WTC11 (cell line): ENCODE measurements at regions not wholly inside any gene's neighbourhood (a gene's known extent, or its start where the extent isn't known, plus 50 kb on each side); places are given as distances from the start of the nearest gene placed in this dataset.

Source experiments
- ATAC-seq: fragments of 200-7000 bp; cut with Tn5 transposase; 2 replicates; pipeline ENCODE4 v1.10.0; 2021; ENCODE audit warnings: mild to moderate bottlenecking, moderate library complexity
- CTCF ChIA-PET: fragments of 300-600 bp; sonication (Branson Sonifier 250); formaldehyde crosslinking; loops from one replicate; lab custom pipeline; 2021; ENCODE audit warnings: antibody characterized with exemption; lab: Charles Lee
- POLR2A ChIA-PET: fragments of 350-600 bp; sonication (Branson Sonifier 250); formaldehyde crosslinking; loops from one replicate; lab custom pipeline; 2021; ENCODE audit warnings: antibody characterized with exemption; lab: Charles Lee
- DNase-seq: peaks from one replicate; pipeline ENCODE4 v3.0.0; 2021; ENCODE audit warnings: low spot score
- H3K27ac Mint-ChIP-seq: 2 replicates; pipeline ENCODE4 v1.8.0; 2021; ENCODE audit warnings: mixed read lengths
- H3K27me3 Mint-ChIP-seq: 2 replicates; pipeline ENCODE4 v1.8.0; 2021; ENCODE audit warnings: low read depth, mild to moderate bottlenecking, moderate library complexity, mixed read lengths
- H3K36me3 Mint-ChIP-seq: 2 replicates; pipeline ENCODE4 v1.8.0; 2021; ENCODE audit warnings: mixed read lengths
- H3K4me1 Mint-ChIP-seq: 2 replicates; pipeline ENCODE4 v1.8.0; 2022; ENCODE audit warnings: mixed read lengths
- H3K4me3 Mint-ChIP-seq: 2 replicates; pipeline ENCODE4 v1.8.0; 2021; ENCODE audit warnings: mild to moderate bottlenecking, moderate library complexity, mixed read lengths
- H3K9me3 Mint-ChIP-seq: 2 replicates; pipeline ENCODE4 v1.8.0; 2021; ENCODE audit warnings: mixed read lengths
- CBFB ChIP-seq: sonication (generic); formaldehyde crosslinking; IDR thresholded peaks from 2 replicates; pipeline ENCODE4 v1.8.1; 2022; ENCODE audit warnings: mild to moderate bottlenecking, low read depth, missing genetic modification reagents
- JUN ChIP-seq: sonication (generic); formaldehyde crosslinking; IDR thresholded peaks from 2 replicates; pipeline ENCODE4 v1.8.0; 2023; ENCODE audit warnings: mild to moderate bottlenecking, missing genetic modification reagents
- NFATC4 ChIP-seq: fragments of 250-450 bp; sonication (Bioruptor Pico); IDR thresholded peaks from 2 replicates; pipeline ENCODE4 v1.9.0; 2021; ENCODE audit warnings: mild to moderate bottlenecking
- NR1H2 ChIP-seq: sonication (generic); formaldehyde crosslinking; IDR thresholded peaks from 2 replicates; pipeline ENCODE4 v1.9.0; 2021; ENCODE audit warnings: mild to moderate bottlenecking, moderate library complexity, missing genetic modification reagents
- NR2C2 ChIP-seq: sonication (generic); formaldehyde crosslinking; IDR thresholded peaks from 2 replicates; pipeline ENCODE4 v1.8.0; 2022; ENCODE audit warnings: mild to moderate bottlenecking, missing genetic modification reagents
- OVOL2 ChIP-seq: fragments of 250-450 bp; sonication (Bioruptor Pico); IDR thresholded peaks from 2 replicates; pipeline ENCODE4 v1.9.0; 2021; ENCODE audit warnings: mild to moderate bottlenecking, borderline replicate concordance
- RELA ChIP-seq: sonication (generic); formaldehyde crosslinking; IDR thresholded peaks from 2 replicates; pipeline ENCODE4 v1.8.1; 2022; ENCODE audit warnings: missing genetic modification reagents, mild to moderate bottlenecking, borderline replicate concordance
- ZNF121 ChIP-seq: sonication (generic); formaldehyde crosslinking; IDR thresholded peaks from 2 replicates; pipeline ENCODE4 v1.8.0; 2023; ENCODE audit warnings: missing genetic modification reagents
- ZNF219 ChIP-seq: sonication (generic); formaldehyde crosslinking; IDR thresholded peaks from 2 replicates; pipeline ENCODE4 v1.8.0; 2023; ENCODE audit warnings: missing genetic modification reagents, mild to moderate bottlenecking, borderline replicate concordance
- ZNF416 ChIP-seq: fragments of 250-450 bp; sonication (Bioruptor Pico); IDR thresholded peaks from 2 replicates; pipeline ENCODE4 v1.9.0; 2021; ENCODE audit warnings: mild to moderate bottlenecking, inconsistent platforms
- TF ChIP-seq, protein P1 (sequence below): fragments of 250-450 bp; sonication (Bioruptor Pico); IDR thresholded peaks from 2 replicates; pipeline ENCODE4 v1.9.0; 2021; ENCODE audit warnings: mild to moderate bottlenecking, borderline replicate concordance
- TF ChIP-seq, protein P2 (sequence below): sonication (generic); formaldehyde crosslinking; IDR thresholded peaks from 2 replicates; pipeline ENCODE4 v1.8.1; 2023; ENCODE audit warnings: mild to moderate bottlenecking, missing genetic modification reagents, moderate library complexity
- TF ChIP-seq, protein P3 (sequence below): sonication (generic); formaldehyde crosslinking; IDR thresholded peaks from 2 replicates; pipeline ENCODE4 v1.8.1; 2023; ENCODE audit warnings: mild to moderate bottlenecking, missing genetic modification reagents, borderline replicate concordance
- TF ChIP-seq, protein P4 (sequence below): sonication (generic); formaldehyde crosslinking; IDR thresholded peaks from 2 replicates; pipeline ENCODE4 v1.8.1; 2023; ENCODE audit warnings: mild to moderate bottlenecking, missing genetic modification reagents, moderate library complexity
- TF ChIP-seq, protein P5 (sequence below): sonication (generic); formaldehyde crosslinking; conservative IDR thresholded peaks from 2 replicates; pipeline ENCODE4 v1.8.1; 2022; ENCODE audit warnings: mild to moderate bottlenecking, missing genetic modification reagents
- TF ChIP-seq, protein P6 (sequence below): fragments of 250-450 bp; sonication (Bioruptor Pico); IDR thresholded peaks from 2 replicates; pipeline ENCODE4 v1.9.0; 2021; ENCODE audit warnings: moderate library complexity, mild to moderate bottlenecking, inconsistent platforms, borderline replicate concordance
- TF ChIP-seq, protein P7 (sequence below): sonication (generic); formaldehyde crosslinking; IDR thresholded peaks from 2 replicates; pipeline ENCODE4 v1.8.1; 2022; ENCODE audit warnings: mild to moderate bottlenecking, missing genetic modification reagents, moderate library complexity, borderline replicate concordance

DNA sequence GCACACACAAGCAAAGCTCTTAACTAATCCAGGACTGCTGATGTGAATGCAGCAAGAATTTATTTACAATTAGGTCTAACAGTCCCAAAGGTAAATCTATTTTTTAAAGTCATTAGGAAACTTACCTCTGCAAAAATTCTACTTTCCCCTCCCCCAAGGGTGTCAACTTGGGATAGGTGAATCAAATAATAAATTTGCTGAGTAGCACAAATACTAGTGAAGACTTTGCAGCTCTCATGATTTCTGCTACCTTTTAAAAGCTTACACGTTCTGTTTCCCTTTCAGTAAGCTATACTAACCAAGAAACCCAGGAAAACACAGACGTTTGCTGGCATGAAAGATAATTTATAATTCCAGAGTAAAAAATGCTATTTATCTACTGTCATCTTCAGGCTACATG lies 296.6 kb upstream of the SLC7A11 start:
- TF ChIP-seq JUN (CRISPR knock-in tag) (no peak), CBFB (no peak), ZNF416 (no peak), NR2C2 (CRISPR knock-in tag) (no peak), NFATC4 (CRISPR knock-in tag) (no peak), ZNF219 (CRISPR knock-in tag) (no peak), RELA (CRISPR knock-in tag) (no peak), NR1H2 (no peak), ZNF121 (CRISPR knock-in tag) (no peak)
- TF ChIP-seq, protein P1, sequence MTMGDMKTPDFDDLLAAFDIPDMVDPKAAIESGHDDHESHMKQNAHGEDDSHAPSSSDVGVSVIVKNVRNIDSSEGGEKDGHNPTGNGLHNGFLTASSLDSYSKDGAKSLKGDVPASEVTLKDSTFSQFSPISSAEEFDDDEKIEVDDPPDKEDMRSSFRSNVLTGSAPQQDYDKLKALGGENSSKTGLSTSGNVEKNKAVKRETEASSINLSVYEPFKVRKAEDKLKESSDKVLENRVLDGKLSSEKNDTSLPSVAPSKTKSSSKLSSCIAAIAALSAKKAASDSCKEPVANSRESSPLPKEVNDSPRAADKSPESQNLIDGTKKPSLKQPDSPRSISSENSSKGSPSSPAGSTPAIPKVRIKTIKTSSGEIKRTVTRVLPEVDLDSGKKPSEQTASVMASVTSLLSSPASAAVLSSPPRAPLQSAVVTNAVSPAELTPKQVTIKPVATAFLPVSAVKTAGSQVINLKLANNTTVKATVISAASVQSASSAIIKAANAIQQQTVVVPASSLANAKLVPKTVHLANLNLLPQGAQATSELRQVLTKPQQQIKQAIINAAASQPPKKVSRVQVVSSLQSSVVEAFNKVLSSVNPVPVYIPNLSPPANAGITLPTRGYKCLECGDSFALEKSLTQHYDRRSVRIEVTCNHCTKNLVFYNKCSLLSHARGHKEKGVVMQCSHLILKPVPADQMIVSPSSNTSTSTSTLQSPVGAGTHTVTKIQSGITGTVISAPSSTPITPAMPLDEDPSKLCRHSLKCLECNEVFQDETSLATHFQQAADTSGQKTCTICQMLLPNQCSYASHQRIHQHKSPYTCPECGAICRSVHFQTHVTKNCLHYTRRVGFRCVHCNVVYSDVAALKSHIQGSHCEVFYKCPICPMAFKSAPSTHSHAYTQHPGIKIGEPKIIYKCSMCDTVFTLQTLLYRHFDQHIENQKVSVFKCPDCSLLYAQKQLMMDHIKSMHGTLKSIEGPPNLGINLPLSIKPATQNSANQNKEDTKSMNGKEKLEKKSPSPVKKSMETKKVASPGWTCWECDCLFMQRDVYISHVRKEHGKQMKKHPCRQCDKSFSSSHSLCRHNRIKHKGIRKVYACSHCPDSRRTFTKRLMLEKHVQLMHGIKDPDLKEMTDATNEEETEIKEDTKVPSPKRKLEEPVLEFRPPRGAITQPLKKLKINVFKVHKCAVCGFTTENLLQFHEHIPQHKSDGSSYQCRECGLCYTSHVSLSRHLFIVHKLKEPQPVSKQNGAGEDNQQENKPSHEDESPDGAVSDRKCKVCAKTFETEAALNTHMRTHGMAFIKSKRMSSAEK (CRISPR knock-in tag): no peak
- TF ChIP-seq, protein P2, sequence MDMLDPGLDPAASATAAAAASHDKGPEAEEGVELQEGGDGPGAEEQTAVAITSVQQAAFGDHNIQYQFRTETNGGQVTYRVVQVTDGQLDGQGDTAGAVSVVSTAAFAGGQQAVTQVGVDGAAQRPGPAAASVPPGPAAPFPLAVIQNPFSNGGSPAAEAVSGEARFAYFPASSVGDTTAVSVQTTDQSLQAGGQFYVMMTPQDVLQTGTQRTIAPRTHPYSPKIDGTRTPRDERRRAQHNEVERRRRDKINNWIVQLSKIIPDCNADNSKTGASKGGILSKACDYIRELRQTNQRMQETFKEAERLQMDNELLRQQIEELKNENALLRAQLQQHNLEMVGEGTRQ (CRISPR knock-in tag): no peak
- TF ChIP-seq, protein P3, sequence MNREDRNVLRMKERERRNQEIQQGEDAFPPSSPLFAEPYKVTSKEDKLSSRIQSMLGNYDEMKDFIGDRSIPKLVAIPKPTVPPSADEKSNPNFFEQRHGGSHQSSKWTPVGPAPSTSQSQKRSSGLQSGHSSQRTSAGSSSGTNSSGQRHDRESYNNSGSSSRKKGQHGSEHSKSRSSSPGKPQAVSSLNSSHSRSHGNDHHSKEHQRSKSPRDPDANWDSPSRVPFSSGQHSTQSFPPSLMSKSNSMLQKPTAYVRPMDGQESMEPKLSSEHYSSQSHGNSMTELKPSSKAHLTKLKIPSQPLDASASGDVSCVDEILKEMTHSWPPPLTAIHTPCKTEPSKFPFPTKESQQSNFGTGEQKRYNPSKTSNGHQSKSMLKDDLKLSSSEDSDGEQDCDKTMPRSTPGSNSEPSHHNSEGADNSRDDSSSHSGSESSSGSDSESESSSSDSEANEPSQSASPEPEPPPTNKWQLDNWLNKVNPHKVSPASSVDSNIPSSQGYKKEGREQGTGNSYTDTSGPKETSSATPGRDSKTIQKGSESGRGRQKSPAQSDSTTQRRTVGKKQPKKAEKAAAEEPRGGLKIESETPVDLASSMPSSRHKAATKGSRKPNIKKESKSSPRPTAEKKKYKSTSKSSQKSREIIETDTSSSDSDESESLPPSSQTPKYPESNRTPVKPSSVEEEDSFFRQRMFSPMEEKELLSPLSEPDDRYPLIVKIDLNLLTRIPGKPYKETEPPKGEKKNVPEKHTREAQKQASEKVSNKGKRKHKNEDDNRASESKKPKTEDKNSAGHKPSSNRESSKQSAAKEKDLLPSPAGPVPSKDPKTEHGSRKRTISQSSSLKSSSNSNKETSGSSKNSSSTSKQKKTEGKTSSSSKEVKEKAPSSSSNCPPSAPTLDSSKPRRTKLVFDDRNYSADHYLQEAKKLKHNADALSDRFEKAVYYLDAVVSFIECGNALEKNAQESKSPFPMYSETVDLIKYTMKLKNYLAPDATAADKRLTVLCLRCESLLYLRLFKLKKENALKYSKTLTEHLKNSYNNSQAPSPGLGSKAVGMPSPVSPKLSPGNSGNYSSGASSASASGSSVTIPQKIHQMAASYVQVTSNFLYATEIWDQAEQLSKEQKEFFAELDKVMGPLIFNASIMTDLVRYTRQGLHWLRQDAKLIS (CRISPR knock-in tag): no peak
- Mint-ChIP-seq H3K36me3 (peaks cover 4% of the 10 kb centered on the region), H3K9me3 (peaks cover 22% of the 10 kb centered on the region), H3K27me3 (no peaks in the 10 kb centered on the region), H3K4me1 (peaks cover 5% of the 10 kb centered on the region; the same call in 1 of the 2 replicates), H3K4me3 (no peak overlapping the region), H3K27ac (no peak overlapping the region)
- ChIA-PET CTCF (interaction anchor here (1.2 kb wide), 1 partner anchor 17 kb away, joined by 4 read pairs; no protein-coding TSS in a partner anchor), POLR2A (no interaction called here)
- DNase-seq (no peak), ATAC-seq (no peak)

DNA sequence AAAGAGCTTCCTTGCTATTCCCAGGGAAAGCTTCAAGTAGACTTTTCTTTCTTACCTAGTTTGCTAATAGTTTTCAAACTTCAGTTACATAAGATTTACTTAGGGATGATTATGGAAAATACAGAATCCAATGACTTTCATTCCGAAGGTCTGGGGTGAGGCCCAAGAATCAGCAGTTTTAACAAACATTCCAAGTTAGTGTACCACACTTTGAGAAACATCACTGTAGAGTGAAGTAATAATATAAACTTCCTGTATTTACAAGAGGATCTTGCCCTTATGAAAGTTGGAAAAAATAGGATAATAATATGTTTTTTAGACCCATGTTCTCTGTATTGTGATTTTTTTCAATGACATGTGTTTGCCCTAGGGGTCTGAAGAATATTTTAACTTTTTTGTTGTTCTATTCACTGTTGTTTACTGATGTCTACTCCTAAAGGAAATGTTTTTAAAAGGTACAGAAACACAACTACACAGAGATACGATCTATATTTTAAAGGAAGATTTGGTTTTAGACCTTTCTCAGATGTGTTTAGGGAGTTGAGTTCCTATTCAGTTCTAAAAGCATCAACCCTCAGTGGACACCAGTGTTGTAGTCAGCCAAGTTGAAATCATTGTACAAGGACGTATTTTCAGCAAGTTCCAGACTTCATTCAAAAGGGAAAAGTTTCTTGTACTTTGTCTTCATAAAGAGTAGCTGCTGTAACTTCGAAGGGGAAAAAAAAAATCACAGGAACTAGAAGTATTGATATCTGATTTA lies 295.8 kb upstream of the SLC7A11 start:
- ChIA-PET POLR2A (no interaction called here), CTCF (interaction anchor here (1.2 to 1.4 kb wide), 2 partner anchors 14 to 18 kb away, joined by 4 read pairs; no protein-coding TSS in a partner anchor)
- Mint-ChIP-seq H3K9me3 (peaks cover 22% of the 10 kb centered on the region), H3K27ac (no peak overlapping the region), H3K4me1 (peaks cover 5% of the 10 kb centered on the region; the same call in 1 of the 2 replicates), H3K27me3 (no peaks in the 10 kb centered on the region), H3K4me3 (no peak overlapping the region), H3K36me3 (peaks cover 10% of the 10 kb centered on the region)
- no peak for ATAC-seq
- no peak for DNase-seq
- TF ChIP-seq CBFB (no peak), OVOL2 (CRISPR knock-in tag) (no peak)
- TF ChIP-seq, protein P4, sequence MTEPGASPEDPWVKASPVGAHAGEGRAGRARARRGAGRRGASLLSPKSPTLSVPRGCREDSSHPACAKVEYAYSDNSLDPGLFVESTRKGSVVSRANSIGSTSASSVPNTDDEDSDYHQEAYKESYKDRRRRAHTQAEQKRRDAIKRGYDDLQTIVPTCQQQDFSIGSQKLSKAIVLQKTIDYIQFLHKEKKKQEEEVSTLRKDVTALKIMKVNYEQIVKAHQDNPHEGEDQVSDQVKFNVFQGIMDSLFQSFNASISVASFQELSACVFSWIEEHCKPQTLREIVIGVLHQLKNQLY (CRISPR knock-in tag): no peak
- TF ChIP-seq, protein P5, sequence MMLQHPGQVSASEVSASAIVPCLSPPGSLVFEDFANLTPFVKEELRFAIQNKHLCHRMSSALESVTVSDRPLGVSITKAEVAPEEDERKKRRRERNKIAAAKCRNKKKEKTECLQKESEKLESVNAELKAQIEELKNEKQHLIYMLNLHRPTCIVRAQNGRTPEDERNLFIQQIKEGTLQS: no peak
- TF ChIP-seq, protein P6, sequence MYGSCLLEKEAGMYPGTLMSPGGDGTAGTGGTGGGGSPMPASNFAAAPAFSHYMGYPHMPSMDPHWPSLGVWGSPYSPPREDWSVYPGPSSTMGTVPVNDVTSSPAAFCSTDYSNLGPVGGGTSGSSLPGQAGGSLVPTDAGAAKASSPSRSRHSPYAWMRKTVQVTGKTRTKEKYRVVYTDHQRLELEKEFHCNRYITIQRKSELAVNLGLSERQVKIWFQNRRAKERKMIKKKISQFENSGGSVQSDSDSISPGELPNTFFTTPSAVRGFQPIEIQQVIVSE (CRISPR knock-in tag): no peak
- TF ChIP-seq, protein P7, sequence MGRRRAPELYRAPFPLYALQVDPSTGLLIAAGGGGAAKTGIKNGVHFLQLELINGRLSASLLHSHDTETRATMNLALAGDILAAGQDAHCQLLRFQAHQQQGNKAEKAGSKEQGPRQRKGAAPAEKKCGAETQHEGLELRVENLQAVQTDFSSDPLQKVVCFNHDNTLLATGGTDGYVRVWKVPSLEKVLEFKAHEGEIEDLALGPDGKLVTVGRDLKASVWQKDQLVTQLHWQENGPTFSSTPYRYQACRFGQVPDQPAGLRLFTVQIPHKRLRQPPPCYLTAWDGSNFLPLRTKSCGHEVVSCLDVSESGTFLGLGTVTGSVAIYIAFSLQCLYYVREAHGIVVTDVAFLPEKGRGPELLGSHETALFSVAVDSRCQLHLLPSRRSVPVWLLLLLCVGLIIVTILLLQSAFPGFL (CRISPR knock-in tag): no peak
